Neural cell (in vitro differentiated cells): ENCODE measurements at regions not wholly inside any gene's neighbourhood (a gene's known extent, or its start where the extent isn't known, plus 50 kb on each side); places are given as distances from the start of the nearest gene placed in this dataset.

Source experiments
- H2AFZ ChIP-seq: fragments of 200-600, 300-800 bp; sonication (generic), shearing (Covaris generic); 2 replicates; pipeline ENCODE4 v1.6.0; 2014; ENCODE audit warnings: low read depth, mild to moderate bottlenecking, antibody characterized with exemption, low read length, moderate library complexity
- H3F3A ChIP-seq: fragments of 200-600 bp; shearing (Covaris generic); 2 replicates; pipeline ENCODE4 v1.6.1; 2016; ENCODE audit warnings: mild to moderate bottlenecking, moderate library complexity, mixed read lengths, antibody characterized with exemption, low read length; ENCODE audit not compliant: insufficient read depth, poor library complexity, severe bottlenecking
- H3K27ac ChIP-seq: fragments of 200-600, 300-800 bp; sonication (generic), shearing (Covaris generic); 2 replicates; pipeline ENCODE4 v1.5.1; 2014; ENCODE audit warnings: mild to moderate bottlenecking, low read length, moderate library complexity
- H3K27me3 ChIP-seq: fragments of 300-800, 200-600 bp; sonication (generic), shearing (Covaris generic); 2 replicates; pipeline ENCODE4 v1.6.0; 2014; ENCODE audit warnings: mild to moderate bottlenecking, low read depth, low read length, moderate library complexity; ENCODE audit not compliant: insufficient read depth
- H3K36me3 ChIP-seq: fragments of 300-800, 200-600 bp; sonication (generic), shearing (Covaris generic); 2 replicates; pipeline ENCODE4 v1.5.1; 2014; ENCODE audit warnings: mild to moderate bottlenecking, antibody characterized with exemption, low read length, moderate library complexity; ENCODE audit not compliant: insufficient read depth
- H3K4me2 ChIP-seq: fragments of 300-800, 200-600 bp; sonication (generic), shearing (Covaris generic); 2 replicates; pipeline ENCODE4 v1.6.0; 2014; ENCODE audit warnings: mild to moderate bottlenecking, low read length
- H3K4me3 ChIP-seq: fragments of 300-800, 200-600 bp; sonication (generic), shearing (Covaris generic); 2 replicates; pipeline ENCODE4 v1.5.1; 2014; ENCODE audit warnings: mild to moderate bottlenecking, low read length, moderate library complexity
- H3K79me2 ChIP-seq: fragments of 200-600 bp; shearing (Covaris generic); replicated peaks from 2 replicates; pipeline ENCODE4 v1.6.0; 2014; ENCODE audit warnings: mild to moderate bottlenecking, low read length, moderate library complexity; ENCODE audit not compliant: insufficient read depth
- H3K9ac ChIP-seq: fragments of 300-800, 200-600 bp; sonication (generic), shearing (Covaris generic); 2 replicates; pipeline ENCODE4 v1.6.1; 2016; ENCODE audit warnings: mild to moderate bottlenecking, low read length, mixed read lengths
- H3K9me2 ChIP-seq: fragments of 200-600 bp; shearing (Covaris generic); 2 replicates; pipeline ENCODE4 v1.6.1; 2016; ENCODE audit warnings: mild to moderate bottlenecking, low read length, mixed read lengths; ENCODE audit not compliant: insufficient read depth
- H3K9me3 ChIP-seq: fragments of 200-600, 300-800 bp; sonication (generic), shearing (Covaris generic); 2 replicates; pipeline ENCODE4 v1.6.1; 2016; ENCODE audit warnings: mild to moderate bottlenecking, mixed run types, low read length, moderate library complexity, mixed read lengths
- H4K20me1 ChIP-seq: fragments of 200-600 bp; shearing (Covaris generic); 2 replicates; pipeline ENCODE4 v1.6.1; 2016; ENCODE audit warnings: mild to moderate bottlenecking, mixed run types; ENCODE audit not compliant: insufficient read depth
- EZH2 ChIP-seq: fragments of 200-600, 300-800 bp; shearing (Covaris generic), sonication (generic); IDR thresholded peaks from 2 replicates; pipeline ENCODE4 v1.6.1; 2014; ENCODE audit warnings: antibody characterized with exemption, low read length, borderline replicate concordance, mild to moderate bottlenecking; ENCODE audit not compliant: insufficient read depth, poor library complexity, severe bottlenecking
- MXI1 ChIP-seq: fragments of 450-650 bp; conservative IDR thresholded peaks from 2 replicates; pipeline ENCODE4 v1.6.1; 2014; ENCODE audit warnings: antibody characterized with exemption, mild to moderate bottlenecking; ENCODE audit not compliant: poor library complexity, severe bottlenecking
- POLR2AphosphoS5 ChIP-seq: IDR thresholded peaks from 2 replicates; pipeline ENCODE4 v1.6.1; 2012
- RAD21 ChIP-seq: fragments of 450-650 bp; conservative IDR thresholded peaks from 2 replicates; pipeline ENCODE4 v1.6.1; 2014; ENCODE audit warnings: antibody characterized with exemption, mild to moderate bottlenecking, moderate library complexity
- SMC3 ChIP-seq: fragments of 450-650 bp; conservative IDR thresholded peaks from 2 replicates; pipeline ENCODE4 v1.6.1; 2014; ENCODE audit warnings: antibody characterized with exemption, mild to moderate bottlenecking, moderate library complexity; ENCODE audit not compliant: poor library complexity
- TAF1 ChIP-seq: IDR thresholded peaks from 2 replicates; pipeline ENCODE4 v1.6.1; 2012; ENCODE audit warnings: low read depth
- TF ChIP-seq, protein P1 (sequence below): fragments of 450-650 bp; IDR thresholded peaks from 2 replicates; pipeline ENCODE4 v1.5.1; 2014; ENCODE audit warnings: antibody characterized with exemption, mild to moderate bottlenecking, moderate library complexity; ENCODE audit not compliant: poor library complexity, severe bottlenecking
- TF ChIP-seq, protein P2 (sequence below): IDR thresholded peaks from 2 replicates; pipeline ENCODE4 v1.6.1; 2012; ENCODE audit warnings: borderline replicate concordance

DNA sequence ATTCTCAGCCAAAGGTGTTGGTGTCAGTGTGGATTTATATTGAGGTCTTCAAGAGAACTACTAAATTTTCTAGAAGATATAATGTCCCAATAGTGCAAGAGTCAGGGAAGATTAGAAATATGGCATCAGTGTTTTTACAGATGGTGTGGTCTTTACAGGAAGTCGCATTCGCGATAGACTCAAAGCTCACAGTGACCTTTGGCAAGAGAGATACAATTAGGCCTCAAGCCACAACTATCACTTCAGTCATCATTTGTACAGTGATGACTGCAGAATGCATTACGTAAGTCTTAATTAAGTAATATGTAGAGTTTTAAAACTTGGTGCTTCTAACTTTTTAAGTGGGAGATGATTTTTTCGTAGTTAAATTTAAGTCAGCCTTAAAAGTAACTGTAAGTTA, 237.2 kb upstream of the FSTL5 start:
- H3K4me2 ChIP-seq: no peak overlapping the region
- no peaks in the 10 kb centered on the region for H3K9me3 ChIP-seq
- H3F3A ChIP-seq: no peaks in the 10 kb centered on the region
- no peaks in the 10 kb centered on the region for H4K20me1 ChIP-seq
- H3K4me3 ChIP-seq: no peak overlapping the region
- H3K27ac ChIP-seq: no peak overlapping the region
- H3K9ac ChIP-seq: no peak overlapping the region
- no peaks in the 10 kb centered on the region for H3K36me3 ChIP-seq
- no peaks in the 10 kb centered on the region for H3K79me2 ChIP-seq
- H3K9me2 ChIP-seq: no peaks in the 10 kb centered on the region
- no peaks in the 10 kb centered on the region for H3K27me3 ChIP-seq
- TF ChIP-seq MXI1 (no peak), POLR2AphosphoS5 (no peak), EZH2 (no peak)
- TF ChIP-seq, protein P1, sequence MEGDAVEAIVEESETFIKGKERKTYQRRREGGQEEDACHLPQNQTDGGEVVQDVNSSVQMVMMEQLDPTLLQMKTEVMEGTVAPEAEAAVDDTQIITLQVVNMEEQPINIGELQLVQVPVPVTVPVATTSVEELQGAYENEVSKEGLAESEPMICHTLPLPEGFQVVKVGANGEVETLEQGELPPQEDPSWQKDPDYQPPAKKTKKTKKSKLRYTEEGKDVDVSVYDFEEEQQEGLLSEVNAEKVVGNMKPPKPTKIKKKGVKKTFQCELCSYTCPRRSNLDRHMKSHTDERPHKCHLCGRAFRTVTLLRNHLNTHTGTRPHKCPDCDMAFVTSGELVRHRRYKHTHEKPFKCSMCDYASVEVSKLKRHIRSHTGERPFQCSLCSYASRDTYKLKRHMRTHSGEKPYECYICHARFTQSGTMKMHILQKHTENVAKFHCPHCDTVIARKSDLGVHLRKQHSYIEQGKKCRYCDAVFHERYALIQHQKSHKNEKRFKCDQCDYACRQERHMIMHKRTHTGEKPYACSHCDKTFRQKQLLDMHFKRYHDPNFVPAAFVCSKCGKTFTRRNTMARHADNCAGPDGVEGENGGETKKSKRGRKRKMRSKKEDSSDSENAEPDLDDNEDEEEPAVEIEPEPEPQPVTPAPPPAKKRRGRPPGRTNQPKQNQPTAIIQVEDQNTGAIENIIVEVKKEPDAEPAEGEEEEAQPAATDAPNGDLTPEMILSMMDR: no peak
- H2AFZ ChIP-seq: no peak overlapping the region

DNA sequence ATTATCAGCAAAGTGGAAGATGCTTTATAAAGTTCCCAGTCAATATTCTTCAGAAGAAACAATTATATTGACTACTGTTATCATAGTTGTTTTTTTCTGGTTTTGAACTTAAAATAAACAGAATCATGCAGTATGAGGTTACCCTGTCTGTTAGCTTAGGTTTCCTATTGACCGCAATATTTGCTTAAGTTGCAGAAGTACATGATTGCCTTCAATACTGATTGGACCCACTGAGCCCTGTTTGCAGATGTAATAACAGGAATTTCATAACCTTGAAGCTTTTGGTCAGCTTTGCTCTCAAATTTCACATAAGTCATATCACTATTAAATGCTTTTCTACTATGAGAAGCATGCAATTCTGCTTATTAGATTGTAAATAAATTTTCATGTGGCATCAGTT, 229.1 kb upstream of the FSTL5 start:
- Histone ChIP-seq H3K4me2 (no peak overlapping the region), H3K9me3 (no peaks in the 10 kb centered on the region), H3K27ac (no peak overlapping the region), H3K9me2 (no peaks in the 10 kb centered on the region), H2AFZ (no peak overlapping the region), H3F3A (no peaks in the 10 kb centered on the region), H3K27me3 (no peaks in the 10 kb centered on the region), H3K36me3 (no peaks in the 10 kb centered on the region), H3K9ac (no peak overlapping the region), H4K20me1 (no peaks in the 10 kb centered on the region), H3K79me2 (no peaks in the 10 kb centered on the region), H3K4me3 (no peak overlapping the region)
- TF ChIP-seq RAD21: no peak
- no peak for TF ChIP-seq POLR2AphosphoS5
- TF ChIP-seq, protein P1: no peak
- no peak for TF ChIP-seq TAF1
- TF ChIP-seq SMC3: no peak
- TF ChIP-seq MXI1: no peak
- TF ChIP-seq EZH2: no peak
- TF ChIP-seq, protein P2, sequence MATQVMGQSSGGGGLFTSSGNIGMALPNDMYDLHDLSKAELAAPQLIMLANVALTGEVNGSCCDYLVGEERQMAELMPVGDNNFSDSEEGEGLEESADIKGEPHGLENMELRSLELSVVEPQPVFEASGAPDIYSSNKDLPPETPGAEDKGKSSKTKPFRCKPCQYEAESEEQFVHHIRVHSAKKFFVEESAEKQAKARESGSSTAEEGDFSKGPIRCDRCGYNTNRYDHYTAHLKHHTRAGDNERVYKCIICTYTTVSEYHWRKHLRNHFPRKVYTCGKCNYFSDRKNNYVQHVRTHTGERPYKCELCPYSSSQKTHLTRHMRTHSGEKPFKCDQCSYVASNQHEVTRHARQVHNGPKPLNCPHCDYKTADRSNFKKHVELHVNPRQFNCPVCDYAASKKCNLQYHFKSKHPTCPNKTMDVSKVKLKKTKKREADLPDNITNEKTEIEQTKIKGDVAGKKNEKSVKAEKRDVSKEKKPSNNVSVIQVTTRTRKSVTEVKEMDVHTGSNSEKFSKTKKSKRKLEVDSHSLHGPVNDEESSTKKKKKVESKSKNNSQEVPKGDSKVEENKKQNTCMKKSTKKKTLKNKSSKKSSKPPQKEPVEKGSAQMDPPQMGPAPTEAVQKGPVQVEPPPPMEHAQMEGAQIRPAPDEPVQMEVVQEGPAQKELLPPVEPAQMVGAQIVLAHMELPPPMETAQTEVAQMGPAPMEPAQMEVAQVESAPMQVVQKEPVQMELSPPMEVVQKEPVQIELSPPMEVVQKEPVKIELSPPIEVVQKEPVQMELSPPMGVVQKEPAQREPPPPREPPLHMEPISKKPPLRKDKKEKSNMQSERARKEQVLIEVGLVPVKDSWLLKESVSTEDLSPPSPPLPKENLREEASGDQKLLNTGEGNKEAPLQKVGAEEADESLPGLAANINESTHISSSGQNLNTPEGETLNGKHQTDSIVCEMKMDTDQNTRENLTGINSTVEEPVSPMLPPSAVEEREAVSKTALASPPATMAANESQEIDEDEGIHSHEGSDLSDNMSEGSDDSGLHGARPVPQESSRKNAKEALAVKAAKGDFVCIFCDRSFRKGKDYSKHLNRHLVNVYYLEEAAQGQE: no peak
